GM18861 (cell line): ENCODE measurements at regions not wholly inside any gene's neighbourhood (a gene's known extent, or its start where the extent isn't known, plus 50 kb on each side); places are given as distances from the start of the nearest gene placed in this dataset.
"Not testable (repeated sequence)": the region's sequence is repeated elsewhere in the genome, so short reads cannot be mapped to it uniquely, and the experiment has no call there.

ENCODE experiments used
- ATAC-seq: cut with Tn5 transposase; IDR thresholded peaks from one replicate; pipeline ENCODE4 v1.9.1; 2021; ENCODE audit not compliant: unreplicated experiment

DNA sequence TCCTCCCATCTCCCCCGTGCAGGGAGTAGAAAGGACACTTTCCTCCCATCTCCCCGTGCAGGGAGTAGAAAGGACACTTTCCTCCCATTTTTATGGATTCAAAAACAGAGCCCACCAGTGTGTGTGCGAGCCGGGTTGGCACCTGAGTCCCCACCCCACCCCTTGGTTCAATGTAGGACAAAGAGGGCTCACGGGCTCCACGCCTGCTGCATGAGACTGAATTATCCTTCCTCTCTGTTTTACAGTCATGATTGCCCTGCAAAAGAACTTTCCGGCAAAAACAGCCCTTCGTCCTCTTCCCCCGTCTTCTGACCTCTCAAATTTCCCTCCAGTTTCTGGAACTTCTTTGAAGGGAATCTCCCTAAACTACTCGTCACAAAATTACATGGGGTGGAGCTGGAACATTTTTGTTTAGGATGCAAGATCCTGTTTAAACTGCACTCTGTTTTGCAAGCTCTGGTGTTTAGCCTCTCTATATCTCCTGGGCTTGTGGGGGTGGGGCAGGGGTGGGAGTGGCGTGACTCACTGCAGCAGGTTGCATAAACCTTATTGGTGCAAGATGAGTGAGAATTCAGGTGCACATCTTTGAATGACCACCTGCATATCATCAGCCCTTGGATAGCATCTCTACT, 99.8 kb downstream of the PSMG1 start:
- no peak for ATAC-seq

DNA sequence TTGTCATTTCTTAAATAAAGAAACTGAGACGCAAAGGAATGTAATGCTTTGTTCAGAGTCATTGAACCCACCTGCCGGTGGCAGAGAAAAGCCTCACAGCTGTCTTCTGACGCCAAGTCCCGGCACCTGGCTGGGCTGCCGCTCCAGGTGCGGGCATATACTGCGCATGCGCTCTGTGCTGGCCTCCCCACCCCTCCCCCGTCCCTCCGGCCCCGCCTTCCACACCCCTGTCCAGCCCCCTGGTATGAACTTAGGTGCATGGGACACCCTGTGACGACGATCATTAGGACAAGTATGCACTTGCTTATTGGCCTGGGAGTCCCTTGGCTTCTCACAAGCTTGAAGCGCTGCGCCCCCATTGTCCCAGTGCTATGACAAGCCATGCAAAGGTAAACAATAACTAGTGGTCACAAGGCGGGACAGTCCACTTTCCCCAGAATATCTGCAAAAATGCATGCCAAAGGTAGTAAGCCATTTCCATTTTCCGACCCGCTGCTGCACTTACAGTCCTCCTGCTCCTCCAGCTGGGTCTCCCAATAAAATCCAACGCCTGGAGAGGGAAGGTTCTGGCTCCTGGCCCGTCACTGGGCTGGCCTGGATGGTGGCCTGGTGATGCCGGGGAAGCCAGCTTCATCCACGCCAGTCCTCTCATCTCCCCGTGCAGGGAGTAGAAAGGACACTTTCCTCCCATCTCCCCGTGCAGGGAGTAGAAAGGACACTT, 100.4 kb downstream of the PSMG1 start:
- ATAC-seq = no peak

DNA sequence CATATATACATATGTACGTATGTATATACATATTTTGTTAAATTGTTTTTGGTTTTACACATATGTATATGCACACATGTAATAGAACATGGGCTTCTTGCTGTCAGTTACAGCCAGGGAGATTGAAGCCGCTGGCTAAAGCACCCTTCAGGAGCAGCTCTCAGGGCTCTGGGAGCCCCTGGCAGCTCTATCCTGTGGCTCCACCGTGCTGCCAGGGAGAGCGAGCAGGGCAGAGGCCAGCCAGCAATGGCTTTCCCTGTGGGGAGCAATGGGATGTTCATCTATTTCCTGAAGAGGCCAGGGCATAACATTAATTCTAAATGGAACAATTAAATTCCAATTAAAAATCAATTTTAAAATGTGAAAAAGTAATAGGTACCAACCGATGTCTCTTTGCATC, 102.9 kb downstream of the PSMG1 start:
- ATAC-seq = no peak

DNA sequence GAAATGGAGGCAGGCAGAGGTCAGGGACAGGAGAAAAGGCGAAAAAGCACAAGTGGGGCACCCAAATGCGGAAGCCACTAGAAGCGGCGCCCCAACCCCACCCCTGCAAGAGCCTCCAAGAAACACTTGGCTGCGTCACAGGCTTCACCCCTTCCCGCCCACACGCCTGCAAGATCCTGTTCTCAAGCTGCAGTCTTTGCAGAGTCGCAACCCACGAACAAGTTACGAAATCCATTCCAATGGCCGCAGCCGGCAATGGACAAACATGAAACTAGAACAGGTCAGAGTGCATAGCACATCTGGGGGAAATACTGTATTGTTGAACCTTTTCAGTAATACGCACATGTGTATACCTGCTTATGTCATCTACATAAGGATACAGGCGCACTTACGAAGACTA, 103.6 kb downstream of the PSMG1 start:
- ATAC-seq = no peak

DNA sequence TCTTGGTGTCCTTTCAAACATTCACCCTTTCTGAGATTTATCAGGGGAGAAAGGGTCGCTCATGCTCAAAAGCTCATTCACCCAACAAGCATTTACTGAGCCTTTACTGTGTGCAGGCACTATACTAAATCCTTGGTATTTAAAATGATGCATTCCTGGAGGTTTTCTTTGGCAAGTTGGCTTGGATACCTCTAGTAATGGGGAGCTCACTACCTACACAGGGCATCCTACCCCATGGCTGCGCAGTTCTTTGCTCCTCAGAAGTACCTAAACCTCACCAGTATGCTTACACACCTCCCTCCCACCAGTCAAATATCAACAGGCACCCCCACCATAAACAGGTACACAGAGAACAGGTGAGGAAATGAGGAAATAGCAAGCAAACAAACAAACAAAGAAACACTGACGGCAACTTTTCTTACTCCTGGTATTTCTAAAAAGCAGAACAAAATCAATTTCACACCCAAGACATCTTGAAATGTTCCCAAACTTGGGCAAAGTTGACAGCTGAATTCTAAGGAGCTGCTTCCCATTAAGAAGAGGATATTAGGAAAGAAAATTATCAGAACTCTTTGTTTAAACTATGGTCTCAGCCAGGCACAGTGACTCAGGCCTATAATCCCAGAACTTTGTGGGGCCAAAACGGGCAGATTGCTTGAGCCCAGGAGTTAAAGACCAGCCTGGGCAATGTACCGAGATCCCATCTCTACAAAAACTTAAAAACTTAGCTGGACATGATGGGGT, 104.8 kb downstream of the PSMG1 start:
- no peak for ATAC-seq

DNA sequence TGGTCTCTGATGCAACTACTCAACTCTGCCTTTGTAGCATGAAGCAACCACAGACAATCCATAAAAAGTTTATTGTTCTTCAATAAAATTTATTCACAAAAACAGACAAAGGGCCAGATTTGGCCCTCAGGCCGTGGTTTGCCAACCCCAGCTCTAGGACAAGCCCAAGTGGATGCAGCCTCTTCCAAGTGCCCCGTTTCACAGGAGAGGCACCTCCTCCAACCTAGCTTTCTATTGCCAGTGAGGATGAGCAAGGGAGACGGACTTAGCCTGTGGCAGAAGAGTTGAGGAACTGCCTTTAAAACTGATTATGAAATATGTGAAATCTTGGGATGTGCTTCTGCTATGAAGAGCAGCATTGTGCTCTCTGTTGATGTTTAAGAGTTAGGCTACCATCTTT, 105.4 kb downstream of the PSMG1 start:
- no peak for ATAC-seq

DNA sequence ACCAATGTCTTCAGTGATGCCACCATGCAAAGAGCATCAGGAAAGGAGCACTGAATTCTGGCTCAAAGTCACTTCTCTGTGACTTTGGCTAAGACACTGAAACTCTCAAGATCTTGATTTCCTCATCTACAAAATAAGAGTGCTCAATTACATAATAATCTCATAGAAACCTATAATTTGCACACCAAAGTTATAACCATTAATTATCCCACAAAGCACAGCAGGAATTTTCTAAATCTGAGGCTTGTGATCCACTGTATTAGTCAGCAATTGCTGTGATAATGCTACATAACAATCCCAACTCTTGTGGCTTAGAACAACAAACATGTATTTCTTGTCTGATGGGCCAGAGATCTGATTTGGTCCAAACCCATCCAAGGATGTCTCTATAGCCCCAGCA, 108.7 kb downstream of the PSMG1 start:
- ATAC-seq = no peak

DNA sequence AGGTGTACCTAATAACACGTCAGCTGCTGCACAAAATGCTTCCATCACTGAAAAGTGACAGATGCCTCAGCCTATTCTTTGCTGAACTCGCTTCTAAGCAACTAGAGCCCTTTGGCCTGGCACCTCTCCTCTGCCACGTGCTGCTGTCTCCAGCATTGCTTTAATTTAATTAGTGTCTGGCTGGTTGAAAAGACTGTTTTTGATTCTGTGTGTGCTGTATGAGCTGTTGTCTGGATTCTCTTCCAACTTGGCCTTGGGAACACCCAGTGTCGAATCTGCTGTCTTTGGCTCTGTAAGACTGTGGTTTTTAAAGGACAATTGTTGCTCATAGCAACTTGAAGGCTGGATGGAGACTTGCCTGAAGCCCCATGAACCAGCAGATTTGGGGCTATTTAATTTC, 109.5 kb downstream of the PSMG1 start:
- no peak for ATAC-seq

DNA sequence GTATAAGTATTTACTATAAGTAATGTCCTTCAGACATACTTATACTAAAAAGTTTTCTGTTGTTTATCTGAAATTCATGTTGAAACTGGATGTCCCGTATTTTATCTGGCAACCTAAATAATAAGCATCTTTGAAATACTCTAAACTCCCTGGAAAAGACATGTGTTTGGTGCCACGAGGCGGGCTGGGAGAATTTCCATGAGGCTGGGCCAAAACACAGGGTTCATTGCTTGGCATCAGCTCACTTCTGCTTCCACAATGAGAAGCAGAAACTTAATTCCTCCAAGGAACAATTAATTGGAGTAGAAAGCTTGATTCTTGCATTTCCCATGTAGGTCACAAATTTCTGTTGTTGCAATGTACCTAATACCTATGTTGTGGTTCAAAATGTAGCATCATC, 110.2 kb downstream of the PSMG1 start:
- ATAC-seq = no peak

DNA sequence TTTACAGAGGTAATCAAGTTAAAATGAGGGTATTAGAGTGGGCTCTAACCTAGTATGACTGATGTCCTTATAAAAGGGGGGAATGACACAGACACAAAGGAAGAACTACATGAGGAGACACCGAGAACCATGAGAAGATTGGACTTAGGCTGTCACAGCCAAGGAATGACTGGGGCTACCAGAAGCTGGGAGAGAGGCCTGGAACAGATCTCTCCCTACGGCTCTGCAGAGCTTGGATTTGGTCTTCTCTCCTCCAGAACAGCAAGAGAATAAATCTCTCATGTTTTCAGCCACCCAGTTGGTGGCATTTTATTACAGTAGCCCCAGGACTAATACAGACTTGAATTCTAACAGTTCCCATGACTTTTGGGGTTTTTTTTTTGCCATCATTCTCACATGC, 110.8 kb downstream of the PSMG1 start:
- ATAC-seq = no peak

DNA sequence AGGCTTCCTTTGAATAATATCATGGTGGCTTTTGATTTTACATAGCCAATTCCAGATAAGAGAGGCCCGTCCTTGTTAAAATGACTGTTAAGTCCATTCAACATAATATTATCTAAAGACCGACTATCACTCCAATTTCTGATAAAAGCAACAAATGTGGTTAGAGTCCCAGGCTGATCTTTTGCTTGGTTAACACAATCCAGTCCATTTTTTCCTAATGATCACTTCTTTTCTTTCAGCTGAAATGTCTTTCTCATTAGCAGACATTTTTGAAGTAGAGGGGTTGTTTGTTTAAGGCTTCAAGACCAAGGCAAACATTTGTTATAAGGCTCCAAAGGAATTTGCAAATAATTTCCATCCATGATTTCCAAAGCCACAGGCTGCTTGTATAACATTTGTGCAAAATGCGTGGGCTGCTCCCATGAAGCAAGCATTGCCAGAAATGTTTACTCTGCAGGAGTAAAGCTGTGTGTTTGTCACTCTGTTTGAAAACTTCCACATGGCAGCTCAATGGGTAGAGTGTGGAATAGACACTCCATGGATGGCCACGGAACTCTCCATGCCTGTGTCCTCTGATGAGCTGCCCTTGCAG, 111.5 kb downstream of the PSMG1 start:
- no peak for ATAC-seq

DNA sequence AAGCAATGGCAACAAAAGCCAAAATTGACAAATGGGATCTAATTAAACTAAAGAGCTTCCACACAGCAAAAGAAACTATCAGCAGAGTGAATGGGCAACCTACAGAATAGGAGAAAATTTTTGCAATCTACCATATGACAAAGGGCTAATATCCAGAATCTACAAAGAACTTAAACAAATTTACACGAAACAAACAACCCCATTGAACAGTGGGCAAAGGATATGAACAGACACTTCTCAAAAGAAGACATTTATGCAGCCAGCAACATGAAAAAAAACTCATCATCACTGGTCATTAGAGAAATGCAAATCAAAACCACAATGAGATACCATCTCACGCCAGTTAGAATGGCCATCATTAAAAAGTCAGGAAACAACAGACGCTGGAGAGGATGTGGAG, 113.4 kb downstream of the PSMG1 start:
- not testable (repeated sequence) for ATAC-seq

DNA sequence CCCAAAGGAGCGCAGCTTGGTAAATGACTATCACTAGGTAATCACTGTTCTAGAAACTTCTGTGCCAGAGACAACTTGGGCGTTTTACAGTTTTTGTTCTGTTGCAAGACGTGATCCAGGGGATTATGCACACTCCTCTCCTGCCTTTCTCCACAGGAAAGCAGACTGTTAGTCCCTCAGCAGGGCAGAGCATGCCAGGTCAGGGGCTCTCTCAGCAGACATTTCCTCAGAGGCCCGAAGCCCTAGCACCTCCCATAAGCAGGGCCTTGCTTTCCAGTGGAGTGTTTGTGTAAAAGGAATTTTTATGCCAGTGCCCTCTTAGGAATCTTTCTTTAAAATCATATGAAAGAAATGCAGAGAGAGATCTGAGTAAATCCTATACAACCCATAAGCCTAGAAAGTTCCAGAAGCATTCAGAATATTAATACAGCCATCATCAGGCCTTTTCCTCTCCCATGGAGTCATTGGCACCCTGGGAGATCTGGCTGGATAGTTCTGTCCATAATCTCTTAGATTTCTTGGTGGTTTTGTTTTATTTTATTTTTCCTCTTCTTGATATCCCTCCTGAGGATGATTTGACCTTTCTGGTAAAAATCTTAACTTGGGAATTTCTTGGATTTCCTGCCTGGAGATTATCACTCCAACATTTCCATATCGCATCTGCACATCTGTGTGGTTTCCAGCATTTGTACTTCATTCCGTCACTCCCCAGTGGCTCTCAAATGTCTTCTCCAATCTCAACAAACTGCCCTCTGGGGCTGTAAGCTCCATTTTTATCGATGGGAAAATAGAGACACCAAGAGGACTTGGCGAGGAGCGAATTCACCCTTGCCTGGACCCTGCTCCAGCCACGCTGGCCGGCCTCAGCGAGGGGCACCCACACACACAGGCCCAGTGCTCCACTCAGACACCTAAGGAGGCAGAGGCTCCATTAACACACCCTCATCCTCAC, 116.1 kb downstream of the PSMG1 start:
- ATAC-seq = no peak

DNA sequence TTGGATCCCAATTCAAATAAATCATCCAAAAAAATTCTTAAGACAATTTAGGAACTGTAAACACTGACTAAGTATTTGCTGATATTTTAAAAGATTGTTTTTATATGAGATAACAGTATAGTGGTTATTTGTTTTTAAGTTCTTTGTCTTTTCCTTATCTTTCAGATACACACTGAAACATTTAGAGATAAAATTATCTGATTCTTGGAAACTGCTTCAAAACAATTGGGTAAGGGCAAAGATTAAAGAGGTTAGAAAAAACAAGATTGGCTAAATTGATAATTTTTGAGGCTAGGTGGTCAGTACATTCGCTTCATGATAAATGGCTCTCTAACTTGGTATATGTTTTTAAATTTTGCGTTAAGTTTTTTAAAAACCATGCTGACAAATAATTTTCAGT, 117.3 kb downstream of the PSMG1 start:
- ATAC-seq = no peak

DNA sequence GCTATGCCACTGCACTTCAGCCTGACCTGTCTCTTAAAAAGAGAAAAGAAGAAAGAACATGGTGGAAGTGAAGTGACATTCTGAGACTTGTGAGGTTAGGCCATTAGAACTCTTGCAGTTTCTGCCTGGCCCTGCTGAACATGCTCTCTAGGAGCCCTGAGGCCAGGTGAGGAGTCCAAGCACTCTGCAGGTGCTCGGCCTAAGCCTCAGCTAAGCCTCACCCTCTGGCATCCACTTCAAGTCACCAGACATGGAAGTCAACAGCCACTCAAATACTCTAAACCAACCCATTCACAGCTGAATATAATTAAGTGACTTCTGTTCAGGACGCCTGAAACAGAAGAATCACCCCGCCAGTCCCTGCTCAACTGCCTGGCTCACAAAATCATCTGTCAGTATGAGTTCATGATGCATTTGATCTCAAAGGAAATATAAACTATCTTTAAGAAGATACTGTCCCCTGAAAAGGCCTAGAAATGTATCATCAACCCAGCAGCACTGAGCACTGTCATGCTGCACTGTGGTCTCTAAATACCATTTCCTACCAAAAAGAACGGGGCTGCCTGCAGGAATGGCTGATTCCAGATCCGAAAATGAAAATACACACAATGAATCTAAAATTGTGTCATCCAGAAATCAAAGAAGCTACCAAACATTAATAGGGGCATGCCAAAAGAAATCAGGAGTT, 118.8 kb downstream of the PSMG1 start:
- no peak for ATAC-seq

DNA sequence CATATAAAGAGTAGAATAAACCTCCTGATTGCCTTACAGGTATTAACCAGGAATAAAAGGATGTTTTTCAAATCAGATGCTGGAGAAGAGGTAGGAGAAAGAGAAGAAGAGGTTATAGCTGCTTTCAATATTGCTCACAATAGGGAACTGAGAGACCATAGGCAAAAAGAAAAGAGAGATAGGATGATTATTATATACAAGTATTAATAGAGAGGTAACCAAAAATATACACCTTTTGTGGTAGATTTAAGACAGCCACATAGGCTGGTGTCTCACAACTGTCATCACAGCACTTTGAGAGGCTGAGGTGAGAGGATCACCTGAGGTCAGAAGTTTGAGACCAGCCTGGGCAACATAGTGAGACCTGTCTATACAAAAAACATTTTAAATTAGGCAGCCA, 119.7 kb downstream of the PSMG1 start:
- ATAC-seq = no peak

DNA sequence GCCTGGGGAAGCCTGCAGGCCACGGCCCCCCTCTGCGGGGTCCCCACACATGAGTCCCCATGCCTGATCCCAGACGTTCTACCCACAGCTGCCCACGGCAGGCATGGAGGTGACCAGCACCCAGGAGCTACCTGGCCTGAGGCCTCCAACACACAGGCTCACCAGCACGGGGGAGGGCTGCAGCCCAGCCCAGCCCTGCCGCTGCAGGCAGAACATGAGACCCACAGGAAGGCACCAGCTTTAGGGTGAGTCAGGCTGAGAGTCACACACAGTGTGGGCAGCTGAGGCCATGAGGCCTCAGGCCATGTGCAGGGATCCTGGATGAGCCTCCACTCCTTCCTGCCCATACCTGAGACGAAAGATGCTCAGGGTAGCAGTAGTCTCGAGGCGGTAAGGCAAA, 121.1 kb downstream of the PSMG1 start:
- ATAC-seq = no peak

DNA sequence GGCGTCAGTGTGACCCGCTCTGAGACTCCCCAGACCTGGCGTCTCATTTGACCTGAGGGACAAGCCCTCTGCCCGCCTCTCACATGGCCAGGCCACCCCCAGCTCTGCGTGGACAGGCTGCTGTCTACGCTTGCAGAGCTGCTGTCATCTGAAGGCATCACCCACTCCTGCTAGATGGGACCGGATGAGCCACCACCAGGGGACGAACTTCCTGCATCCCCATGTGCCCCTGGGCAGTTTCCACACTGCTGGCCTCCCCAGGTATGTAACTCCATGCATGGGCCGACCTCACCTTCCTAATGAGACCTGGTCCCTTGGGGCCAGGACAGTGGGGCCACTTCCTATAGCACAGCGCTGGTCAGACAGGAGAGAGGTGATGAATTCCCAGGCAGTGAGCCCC, 121.5 kb downstream of the PSMG1 start:
- no peak for ATAC-seq

DNA sequence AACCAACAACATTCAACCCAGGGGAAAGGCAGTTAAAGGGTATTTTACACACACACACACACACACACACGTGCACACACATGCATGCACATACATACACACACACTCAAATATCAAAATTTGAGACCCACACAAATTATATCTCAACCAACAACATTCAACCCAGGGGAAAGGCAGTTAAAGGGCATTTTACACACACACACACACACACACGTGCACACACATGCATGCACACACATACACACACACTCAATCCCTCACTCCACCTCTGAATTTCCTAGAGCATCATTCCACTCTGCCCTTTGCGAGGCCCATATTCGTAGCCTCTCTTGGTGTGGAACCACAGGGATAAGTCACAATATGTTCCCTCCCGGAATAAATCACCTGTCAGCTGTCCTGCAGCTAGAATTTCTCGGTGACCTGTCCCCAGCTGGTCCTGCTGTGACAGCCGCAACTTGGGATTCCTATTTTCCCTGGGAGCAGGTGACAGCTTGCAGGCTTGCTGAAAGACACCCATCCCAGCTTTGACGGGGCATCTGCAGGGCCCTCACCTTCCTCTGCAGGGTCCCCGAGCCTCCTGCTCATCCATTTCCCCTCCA, 122.7 kb downstream of the PSMG1 start:
- ATAC-seq = no peak

DNA sequence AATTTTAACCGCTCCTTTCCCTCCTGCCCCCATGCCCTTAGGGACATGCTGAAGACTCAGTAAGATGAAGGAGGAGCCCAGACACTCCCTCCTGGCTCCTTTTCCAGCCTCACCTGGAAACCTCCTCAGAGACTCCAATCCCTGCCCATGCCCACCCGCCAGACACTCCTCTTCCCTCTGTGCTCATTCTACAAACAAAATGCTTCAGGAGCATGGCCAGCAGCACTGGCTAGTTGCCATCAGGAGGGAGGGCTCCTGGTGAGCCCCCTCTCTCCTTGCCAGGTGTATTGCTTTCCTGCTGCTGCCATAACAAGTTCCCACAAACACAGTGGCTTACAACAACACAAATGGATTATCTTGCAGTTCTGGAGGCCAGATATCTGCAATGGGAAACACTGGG, 126.1 kb downstream of the PSMG1 start:
- no peak for ATAC-seq
